ENCODE measurements at regions not wholly inside any gene's neighbourhood (a gene's known extent, or its start where the extent isn't known, plus 50 kb on each side); places are given as distances from the start of the nearest gene placed in this dataset.

GRCh38 chr2:144681389-144681788 lies 161.5 kb upstream of the ZEB2 start:
- no peak for DNase-seq (ENCODE audit: low read depth)

GRCh38 chr2:144679942-144680341 lies 160.0 kb upstream of the ZEB2 start:
- DNase-seq (ENCODE audit: low read depth), result no peak

- DNase-seq (ENCODE audit: low read depth), result no peak
These were observed 158.8 kb upstream of the ZEB2 start for GRCh38 chr2:144678736-144679135.

GRCh38 chr2:144675731-144676130 lies 155.8 kb upstream of the ZEB2 start:
- no peak for DNase-seq (ENCODE audit: low read depth)

- no peak for DNase-seq (ENCODE audit: low read depth)
These were observed 155.4 kb upstream of the ZEB2 start for GRCh38 chr2:144675331-144675730.

- DNase-seq (ENCODE audit: low read depth), result no peak
These were observed 154.2 kb upstream of the ZEB2 start for GRCh38 chr2:144674071-144674470.

- DNase-seq (ENCODE audit: low read depth), result no peak
These were observed 153.5 kb upstream of the ZEB2 start for GRCh38 chr2:144673456-144673855.

GRCh38 chr2:144671695-144672455 lies 152.0 kb upstream of the ZEB2 start:
- no peak for DNase-seq (ENCODE audit: low read depth)

GRCh38 chr2:144670738-144671137 lies 150.8 kb upstream of the ZEB2 start:
- no peak for DNase-seq (ENCODE audit: low read depth)

GRCh38 chr2:144670080-144670479 lies 150.2 kb upstream of the ZEB2 start:
- no peak for DNase-seq (ENCODE audit: low read depth)

GRCh38 chr2:144669196-144669987 lies 149.5 kb upstream of the ZEB2 start:
- DNase-seq (ENCODE audit: low read depth), result no peak

- DNase-seq (ENCODE audit: low read depth), result no peak
These were observed 148.7 kb upstream of the ZEB2 start for GRCh38 chr2:144668493-144669110.

- no peak for DNase-seq (ENCODE audit: low read depth)
These were observed 146.1 kb upstream of the ZEB2 start for GRCh38 chr2:144666032-144666431.

- DNase-seq (ENCODE audit: low read depth), result no peak
These were observed 143.3 kb upstream of the ZEB2 start for GRCh38 chr2:144663207-144663606.

GRCh38 chr2:144660518-144661316 lies 140.8 kb upstream of the ZEB2 start:
- no peak for DNase-seq (ENCODE audit: low read depth)

- DNase-seq (ENCODE audit: low read depth), result peak; percentile 59
These were observed 139.9 kb upstream of the ZEB2 start for GRCh38 chr2:144659731-144660275.

- no peak for DNase-seq (ENCODE audit: low read depth)
These were observed 134.6 kb upstream of the ZEB2 start for GRCh38 chr2:144654523-144654922.

- no peak for DNase-seq (ENCODE audit: low read depth)
These were observed 131.0 kb upstream of the ZEB2 start for GRCh38 chr2:144650907-144651306.

GRCh38 chr2:144648837-144649465 lies 129.0 kb upstream of the ZEB2 start:
- DNase-seq (ENCODE audit: low read depth), result no peak

GRCh38 chr2:144645083-144645778 lies 125.3 kb upstream of the ZEB2 start:
- DNase-seq (ENCODE audit: low read depth), result no peak

- DNase-seq (ENCODE audit: low read depth), result no peak
These were observed 124.6 kb upstream of the ZEB2 start for GRCh38 chr2:144644549-144644948.

All from stimulated activated CD8-positive, alpha-beta memory T cell treated with anti-CD3 and anti-CD28 coated beads, Interleukin-4, amount 100 ng/mL, for 24 hours (primary cell).